H9 (cell line): ENCODE measurements at regions not wholly inside any gene's neighbourhood (a gene's known extent, or its start where the extent isn't known, plus 50 kb on each side); places are given as distances from the start of the nearest gene placed in this dataset.

ENCODE experiments used
- DNase-seq: peaks from one replicate; pipeline ENCODE4 v3.0.0-alpha.2; 2017
- H2AFZ ChIP-seq: one replicate; pipeline ENCODE4 v1.6.1; 2013; ENCODE audit warnings: mild to moderate bottlenecking, low read length, control low read depth, moderate library complexity
- H2AK5ac ChIP-seq: 2 replicates; pipeline ENCODE4 v1.6.1; 2013; ENCODE audit warnings: low read length, control low read depth, mixed read lengths; ENCODE audit not compliant: insufficient read length
- H2BK120ac ChIP-seq: one replicate; pipeline ENCODE4 v1.6.1; 2013; ENCODE audit warnings: low read depth, mild to moderate bottlenecking, low read length, control low read depth, inconsistent platforms; ENCODE audit not compliant: poor library complexity, severe bottlenecking
- H2BK12ac ChIP-seq: 2 replicates; pipeline ENCODE4 v1.6.1; 2013; ENCODE audit warnings: low read length, control low read depth, mixed read lengths, low read depth; ENCODE audit not compliant: insufficient read length
- H2BK15ac ChIP-seq: 2 replicates; pipeline ENCODE4 v1.6.1; 2013; ENCODE audit warnings: low read depth, low read length, control low read depth
- H2BK20ac ChIP-seq: one replicate; pipeline ENCODE4 v1.6.1; 2013; ENCODE audit warnings: low read depth, mild to moderate bottlenecking, low read length, control low read depth, inconsistent platforms; ENCODE audit not compliant: poor library complexity, severe bottlenecking
- H2BK5ac ChIP-seq: 2 replicates; pipeline ENCODE4 v1.6.1; 2013; ENCODE audit warnings: low read length, control low read depth, mixed read lengths; ENCODE audit not compliant: insufficient read length
- H3K14ac ChIP-seq: 2 replicates; pipeline ENCODE4 v1.6.1; 2013; ENCODE audit warnings: low read length, control low read depth; ENCODE audit not compliant: insufficient read depth
- H3K18ac ChIP-seq: 2 replicates; pipeline ENCODE4 v1.6.1; 2013; ENCODE audit warnings: low read depth, mild to moderate bottlenecking, mixed read lengths, low read length, control low read depth; ENCODE audit not compliant: insufficient read length
- H3K23ac ChIP-seq: 2 replicates; pipeline ENCODE4 v1.6.1; 2013; ENCODE audit warnings: low read length, control low read depth, mixed read lengths, low read depth; ENCODE audit not compliant: insufficient read length
- H3K23me2 ChIP-seq: 2 replicates; pipeline ENCODE4 v1.6.1; 2013; ENCODE audit warnings: low read depth, mild to moderate bottlenecking, mixed read lengths, low read length, control low read depth; ENCODE audit not compliant: insufficient read length, poor library complexity, severe bottlenecking
- H3K27ac ChIP-seq: 2 replicates; pipeline ENCODE4 v1.5.1; 2013; ENCODE audit warnings: low read length, control low read depth, mixed read lengths, low read depth; ENCODE audit not compliant: insufficient read length
- H3K27me3 ChIP-seq: 2 replicates; pipeline ENCODE4 v1.6.1; 2013; ENCODE audit warnings: low read length, control low read depth, inconsistent platforms; ENCODE audit not compliant: insufficient read depth
- H3K4ac ChIP-seq: 2 replicates; pipeline ENCODE4 v1.6.1; 2013; ENCODE audit warnings: low read depth, mild to moderate bottlenecking, control low read depth, inconsistent platforms, low read length, moderate library complexity
- H3K4me1 ChIP-seq: 2 replicates; pipeline ENCODE4 v1.6.1; 2013; ENCODE audit warnings: low read length, control low read depth, inconsistent platforms; ENCODE audit not compliant: insufficient read depth
- H3K4me2 ChIP-seq: 2 replicates; pipeline ENCODE4 v1.6.1; 2013; ENCODE audit warnings: low read length, control low read depth, mixed read lengths; ENCODE audit not compliant: insufficient read length, insufficient read depth
- H3K56ac ChIP-seq: 2 replicates; pipeline ENCODE4 v1.6.1; 2013; ENCODE audit warnings: low read depth, mild to moderate bottlenecking, mixed read lengths, low read length, control low read depth; ENCODE audit not compliant: insufficient read length
- H3K79me1 ChIP-seq: 2 replicates; pipeline ENCODE4 v1.6.1; 2013; ENCODE audit warnings: low read depth, mild to moderate bottlenecking, moderate library complexity, low read length, control low read depth, inconsistent platforms; ENCODE audit not compliant: insufficient read depth, poor library complexity, severe bottlenecking
- H3K79me2 ChIP-seq: 2 replicates; pipeline ENCODE4 v1.6.1; 2013; ENCODE audit warnings: low read length, control low read depth, inconsistent platforms; ENCODE audit not compliant: insufficient read depth
- H3K9ac ChIP-seq: 2 replicates; pipeline ENCODE4 v1.6.1; 2013; ENCODE audit warnings: low read length, control low read depth, mixed read lengths; ENCODE audit not compliant: insufficient read length; ENCODE audit errors: extremely low read depth
- H3K9me3 ChIP-seq: one replicate; pipeline ENCODE4 v1.6.1; 2013; ENCODE audit warnings: low read depth, low read length, inconsistent platforms; ENCODE audit not compliant: control insufficient read depth
- H3T11ph ChIP-seq: one replicate; pipeline ENCODE4 v1.6.1; 2013; ENCODE audit warnings: mild to moderate bottlenecking, low read length, control low read depth, inconsistent platforms
- H4K20me1 ChIP-seq: one replicate; pipeline ENCODE4 v1.6.1; 2013; ENCODE audit not compliant: control insufficient read depth, insufficient read length, insufficient read depth
- H4K5ac ChIP-seq: 2 replicates; pipeline ENCODE4 v1.6.1; 2013; ENCODE audit warnings: low read depth, mild to moderate bottlenecking, mixed read lengths, low read length, control low read depth; ENCODE audit not compliant: insufficient read length
- H4K8ac ChIP-seq: replicated peaks from 2 replicates; pipeline ENCODE4 v1.6.1; 2013; ENCODE audit warnings: low read length, control low read depth, mixed read lengths, low read depth; ENCODE audit not compliant: insufficient read length
- H4K91ac ChIP-seq: 2 replicates; pipeline ENCODE4 v1.6.1; 2013; ENCODE audit warnings: low read depth, mild to moderate bottlenecking, moderate library complexity, mixed read lengths, low read length, control low read depth; ENCODE audit not compliant: insufficient read length
- H3K27ac Mint-ChIP-seq, 3 experiments: 2 replicates in 2 of 3; 3 replicates in 1 of 3; pipeline ENCODE4 v1.8.0; 2020 to 2021; ENCODE audit warnings: mixed read lengths in 3 of 3, mild to moderate bottlenecking in 1 of 3, moderate library complexity in 1 of 3
- H3K27me3 Mint-ChIP-seq: 2 replicates; pipeline ENCODE4 v1.8.0; 2021; ENCODE audit warnings: low read depth, mild to moderate bottlenecking, moderate library complexity, mixed read lengths
- H3K36me3 Mint-ChIP-seq, 3 experiments: 2 replicates in 2 of 3; 3 replicates in 1 of 3; pipeline ENCODE4 v1.8.0; 2020 to 2021; ENCODE audit warnings: low read depth in 3 of 3, mixed read lengths in 3 of 3; ENCODE audit not compliant: insufficient read depth in 1 of 3
- H3K4me1 Mint-ChIP-seq, 2 experiments: 2 replicates each; pipeline ENCODE4 v1.8.0; 2020; ENCODE audit warnings: mixed read lengths in 2 of 2
- H3K4me3 Mint-ChIP-seq, 2 experiments: 2 replicates in 1 of 2; 3 replicates in 1 of 2; pipeline ENCODE4 v1.8.0; 2020 to 2021; ENCODE audit warnings: mild to moderate bottlenecking in 2 of 2, mixed read lengths in 2 of 2, moderate library complexity in 1 of 2
- H3K9me3 Mint-ChIP-seq, 2 experiments: 2 replicates in 1 of 2; 3 replicates in 1 of 2; pipeline ENCODE4 v1.8.0; 2020; ENCODE audit warnings: mild to moderate bottlenecking in 2 of 2, mixed read lengths in 2 of 2, moderate library complexity in 1 of 2
- CTCF ChIP-seq: fragments of 200-600 bp; sonication (generic); conservative IDR thresholded peaks from 3 replicates; pipeline ENCODE4 v1.8.0; 2021; ENCODE audit warnings: antibody characterized with exemption, mild to moderate bottlenecking
- WGBS: extraction: QIAGEN DNeasy Blood & Tissue Kit; methylation state at CpG from one replicate; pipeline ENCODE4 v1.1.7; 2013; ENCODE audit warnings: missing lambda C conversion rate, low lambda C conversion rate, mixed read lengths; ENCODE audit not compliant: insufficient read length; ENCODE audit errors: extremely low coverage; 5-methylcytosine and 5-hydroxymethylcytosine counted together

- Histone ChIP-seq H3K27ac (no peak overlapping the region), H2BK20ac (no peak overlapping the region), H3K9ac (no peak overlapping the region), H3K9me3 (no peaks in the 10 kb centered on the region), H2AK5ac (no peak overlapping the region), H3K18ac (no peak overlapping the region), H3K4me1 (no peaks in the 10 kb centered on the region; the same call in 1 of the 2 replicates), H4K5ac (no peak overlapping the region), H4K20me1 (no peaks in the 10 kb centered on the region), H4K91ac (no peak overlapping the region), H2AFZ (no peak overlapping the region), H3K23ac (no peak overlapping the region), H4K8ac (no peak overlapping the region), H3T11ph (no peak overlapping the region), H3K14ac (no peak overlapping the region), H2BK120ac (no peak overlapping the region), H3K56ac (no peak overlapping the region), H2BK15ac (no peak overlapping the region), H3K4me2 (no peak overlapping the region), H2BK12ac (no peak overlapping the region), H3K23me2 (no peaks in the 10 kb centered on the region), H3K4ac (no peak overlapping the region), H3K27me3 (no peaks in the 10 kb centered on the region), H2BK5ac (no peak overlapping the region), H3K79me1 (no peaks in the 10 kb centered on the region), H3K79me2 (no peaks in the 10 kb centered on the region)
- no CpG with 5 or more reads among the region's 3 CpGs for WGBS
- H3K27ac Mint-ChIP-seq: no peak overlapping the region
- no peak for TF ChIP-seq CTCF
- H3K4me3 Mint-ChIP-seq: no peak overlapping the region
- DNase-seq: no peak
- H3K4me1 Mint-ChIP-seq: peaks cover 10 to 22% of the 10 kb centered on the region in 2 experiments
- no peaks in the 10 kb centered on the region for H3K36me3 Mint-ChIP-seq
- no peaks in the 10 kb centered on the region for H3K9me3 Mint-ChIP-seq
- H3K27me3 Mint-ChIP-seq: no peaks in the 10 kb centered on the region
Measured at GRCh38 chr10:60448246-60448645, 58.6 kb upstream of the ANK3 start.
